GM13976 (cell line): ENCODE measurements at regions not wholly inside any gene's neighbourhood (a gene's known extent, or its start where the extent isn't known, plus 50 kb on each side); places are given as distances from the start of the nearest gene placed in this dataset.

Experiments used
- DNase-seq: peaks from one replicate; pipeline ENCODE4 v3.0.0; 2012; ENCODE audit warnings: low spot score
- CTCF ChIP-seq: IDR thresholded peaks from 2 replicates; pipeline ENCODE4 v1.5.1; 2012; ENCODE audit warnings: borderline replicate concordance, mild to moderate bottlenecking; ENCODE audit not compliant: insufficient read depth; ENCODE audit errors: extremely low read depth, missing control alignments, control extremely low read depth
- in situ Hi-C: fragments of 300-500 bp; cut with MboI; formaldehyde crosslinking; loops from one replicate; pipeline ENCODE4 v1.12.0; 2022; ENCODE audit warnings: low sequenced_read_pairs, mixed read lengths, inconsistent platforms; ENCODE audit not compliant: unreplicated experiment

GRCh38 chr5:173835661-173836060 is 52.5 kb upstream of the CPEB4 start:
- no peak for TF ChIP-seq CTCF
- no peak for DNase-seq
- in situ Hi-C loops, result no loop called here

GRCh38 chr5:173837654-173838053 is 50.5 kb upstream of the CPEB4 start:
- in situ Hi-C loops, result no loop called here
- no peak for DNase-seq
- TF ChIP-seq CTCF, result no peak
